ENCODE measurements at regions not wholly inside any gene's neighbourhood (a gene's known extent, or its start where the extent isn't known, plus 50 kb on each side); places are given as distances from the start of the nearest gene placed in this dataset.

- Mint-ChIP-seq H3K4me3 (no peak overlapping the region), H3K27me3 (ENCODE audit: insufficient read depth) (peaks cover 16% of the 10 kb centered on the region), H3K27ac (no peak overlapping the region), H3K36me3 (ENCODE audit: low read depth) (no peaks in the 10 kb centered on the region; the same call in 1 of the 2 replicates), H3K9me3 (peaks cover 6% of the 10 kb centered on the region), H3K4me1 (ENCODE audit: low read depth) (peaks cover 7% of the 10 kb centered on the region)
- TF ChIP-seq CTCF (IDR thresholded peaks at IDR 0.05) = no peak
- no peak for DNase-seq
Observed at GRCh38 chr17:65394811-65395472, 166.5 kb downstream of the AXIN2 start.

- no peak for DNase-seq
- no peaks in the 10 kb centered on the region; the same call in 1 of the 2 replicates for H3K36me3 Mint-ChIP-seq (ENCODE audit: low read depth)
- TF ChIP-seq CTCF (IDR thresholded peaks at IDR 0.05) = no peak
- peaks cover 16% of the 10 kb centered on the region for H3K27me3 Mint-ChIP-seq (ENCODE audit: insufficient read depth)
- H3K4me1 Mint-ChIP-seq (ENCODE audit: low read depth) = peaks cover 20% of the 10 kb centered on the region
- H3K4me3 Mint-ChIP-seq = no peak overlapping the region
- H3K9me3 Mint-ChIP-seq = peaks cover 6% of the 10 kb centered on the region
- no peak overlapping the region for H3K27ac Mint-ChIP-seq
Observed at GRCh38 chr17:65393514-65393913, 167.9 kb downstream of the AXIN2 start.

- Mint-ChIP-seq H3K27ac (peak overlapping the region; percentile 44; the same call in 1 of the 2 replicates), H3K36me3 (ENCODE audit: low read depth) (no peaks in the 10 kb centered on the region; the same call in 1 of the 2 replicates), H3K27me3 (ENCODE audit: insufficient read depth) (peaks cover 18% of the 10 kb centered on the region), H3K9me3 (peaks cover 10% of the 10 kb centered on the region), H3K4me1 (ENCODE audit: low read depth) (peaks cover 20% of the 10 kb centered on the region), H3K4me3 (no peak overlapping the region)
- DNase-seq = peak; percentile 84
- TF ChIP-seq CTCF (IDR thresholded peaks at IDR 0.05) = no peak
Observed at GRCh38 chr17:65389949-65390348, 171.5 kb downstream of the AXIN2 start.

- Mint-ChIP-seq H3K4me3 (no peak overlapping the region), H3K27me3 (ENCODE audit: insufficient read depth) (peaks cover 16% of the 10 kb centered on the region), H3K4me1 (ENCODE audit: low read depth) (peaks cover 20% of the 10 kb centered on the region)
Observed at GRCh38 chr17:65389426-65389825, 172.0 kb downstream of the AXIN2 start.

GRCh38 chr17:65388911-65389310, 172.5 kb downstream of the AXIN2 start:
- Mint-ChIP-seq H3K27ac (no peak overlapping the region), H3K9me3 (peaks cover 10% of the 10 kb centered on the region), H3K27me3 (ENCODE audit: insufficient read depth) (peaks cover 14% of the 10 kb centered on the region), H3K4me1 (ENCODE audit: low read depth) (peaks cover 20% of the 10 kb centered on the region), H3K4me3 (no peak overlapping the region), H3K36me3 (ENCODE audit: low read depth) (no peaks in the 10 kb centered on the region; the same call in 1 of the 2 replicates)
- no peak for DNase-seq
- TF ChIP-seq CTCF (IDR thresholded peaks at IDR 0.05) = no peak

More at GRCh38 chr17:65389426-65389825, 172.0 kb downstream of the AXIN2 start:
- peaks cover 10% of the 10 kb centered on the region for H3K9me3 Mint-ChIP-seq
- peak; percentile 30 for DNase-seq
- no peak for TF ChIP-seq CTCF (IDR thresholded peaks at IDR 0.05)
- H3K36me3 Mint-ChIP-seq (ENCODE audit: low read depth) = no peaks in the 10 kb centered on the region; the same call in 1 of the 2 replicates
- peak overlapping the region; percentile 44; the same call in 1 of the 2 replicates for H3K27ac Mint-ChIP-seq
